HG02571 (cell line): ENCODE measurements at regions not wholly inside any gene's neighbourhood (a gene's known extent, or its start where the extent isn't known, plus 50 kb on each side); places are given as distances from the start of the nearest gene placed in this dataset.
"Not testable (repeated sequence)": the region's sequence is repeated elsewhere in the genome, so short reads cannot be mapped to it uniquely, and the experiment has no call there.

Experiments used
- ATAC-seq: cut with Tn5 transposase; IDR thresholded peaks from one replicate; pipeline ENCODE4 v1.9.1; 2021; ENCODE audit warnings: mild to moderate bottlenecking, moderate library complexity; ENCODE audit not compliant: unreplicated experiment

GRCh38 chr2:436205-436604 lies 148.3 kb upstream of the ALKAL2 start:
- ATAC-seq = no peak

GRCh38 chr2:434625-435024 lies 146.7 kb upstream of the ALKAL2 start:
- no peak for ATAC-seq

- no peak for ATAC-seq
Measured at GRCh38 chr2:433216-433615, 145.3 kb upstream of the ALKAL2 start.

- no peak for ATAC-seq
Measured at GRCh38 chr2:430291-431040, 142.6 kb upstream of the ALKAL2 start.

GRCh38 chr2:429575-430254 lies 141.8 kb upstream of the ALKAL2 start:
- ATAC-seq = no peak

- ATAC-seq = no peak
Measured at GRCh38 chr2:429142-429541, 141.3 kb upstream of the ALKAL2 start.

GRCh38 chr2:428591-428990 lies 140.7 kb upstream of the ALKAL2 start:
- no peak for ATAC-seq

GRCh38 chr2:426696-427095 lies 138.8 kb upstream of the ALKAL2 start:
- not testable (repeated sequence) for ATAC-seq

GRCh38 chr2:425947-426346 lies 138.1 kb upstream of the ALKAL2 start:
- no peak for ATAC-seq

GRCh38 chr2:425243-425642 lies 137.4 kb upstream of the ALKAL2 start:
- no peak for ATAC-seq

GRCh38 chr2:424306-425171 lies 136.6 kb upstream of the ALKAL2 start:
- no peak for ATAC-seq

GRCh38 chr2:423479-423878 lies 135.6 kb upstream of the ALKAL2 start:
- ATAC-seq = no peak

- no peak for ATAC-seq
Measured at GRCh38 chr2:422676-423435, 135.0 kb upstream of the ALKAL2 start.

GRCh38 chr2:421406-421805 lies 133.5 kb upstream of the ALKAL2 start:
- no peak for ATAC-seq

GRCh38 chr2:419687-420317 lies 131.9 kb upstream of the ALKAL2 start:
- no peak for ATAC-seq

GRCh38 chr2:417662-418061 lies 129.8 kb upstream of the ALKAL2 start:
- ATAC-seq = no peak

GRCh38 chr2:417006-417405 lies 129.1 kb upstream of the ALKAL2 start:
- no peak for ATAC-seq

GRCh38 chr2:415986-416610 lies 128.2 kb upstream of the ALKAL2 start:
- ATAC-seq = no peak

- ATAC-seq = no peak
Measured at GRCh38 chr2:409523-409922, 121.6 kb upstream of the ALKAL2 start.

- no peak for ATAC-seq
Measured at GRCh38 chr2:407630-408029, 119.7 kb upstream of the ALKAL2 start.
